Skeletal muscle tissue (tissue), 3 donors: ENCODE measurements at regions not wholly inside any gene's neighbourhood (a gene's known extent, or its start where the extent isn't known, plus 50 kb on each side); places are given as distances from the start of the nearest gene placed in this dataset.

ENCODE experiments used
- H3K27ac ChIP-seq: one replicate; pipeline ENCODE4 v1.7.0; 2013; ENCODE audit warnings: mild to moderate bottlenecking, low read depth, low read length, inconsistent platforms
- H3K27me3 ChIP-seq, 3 donors: one replicate each; pipeline ENCODE4 v1.7.0; 2013; ENCODE audit warnings: low read length in 3 of 3; ENCODE audit not compliant: control insufficient read depth in 3 of 3, insufficient read depth in 3 of 3
- H3K36me3 ChIP-seq, 3 donors: one replicate each; pipeline ENCODE4 v1.7.0; 2013; ENCODE audit warnings: low read length in 3 of 3; ENCODE audit not compliant: control insufficient read depth in 3 of 3, insufficient read depth in 3 of 3
- H3K4me1 ChIP-seq, 3 donors: one replicate each; pipeline ENCODE4 v1.7.0; 2013; ENCODE audit warnings: low read length in 3 of 3, mild to moderate bottlenecking in 3 of 3; ENCODE audit not compliant: control insufficient read depth in 3 of 3, insufficient read depth in 3 of 3
- H3K4me3 ChIP-seq, 3 donors: one replicate each; pipeline ENCODE4 v1.7.0; 2013; ENCODE audit warnings: low read length in 3 of 3
- H3K9ac ChIP-seq, 3 donors: one replicate each; pipeline ENCODE4 v1.7.0; 2013; ENCODE audit warnings: low read length in 3 of 3, mild to moderate bottlenecking in 3 of 3, moderate library complexity in 2 of 3, low read depth in 1 of 3
- H3K9me3 ChIP-seq, 3 donors: one replicate each; pipeline ENCODE4 v1.7.0; 2013; ENCODE audit warnings: low read length in 3 of 3; ENCODE audit not compliant: control insufficient read depth in 3 of 3
- donor health status: Osteomylitis.

GRCh38 chr1:61606448-61607312 is 118.3 kb downstream of the TM2D1 start:
- Histone ChIP-seq H3K4me3 (peak overlapping the region in 1 of 3 donors; percentile 26), H3K27ac (peak overlapping the region; percentile 62), H3K36me3 (no peaks in the 10 kb centered on the region), H3K4me1 (peaks cover 0 to 3% (median 0%) of the 10 kb centered on the region in 3 donors), H3K9ac (peak overlapping the region in 1 of 3 donors; percentile 32), H3K9me3 (no peaks in the 10 kb centered on the region), H3K27me3 (no peaks in the 10 kb centered on the region)

GRCh38 chr1:61605607-61606321 is 119.2 kb downstream of the TM2D1 start:
- no peaks in the 10 kb centered on the region for H3K36me3 ChIP-seq
- H3K9ac ChIP-seq, result peak overlapping the region in 1 of 3 donors; percentile 32
- H3K27ac ChIP-seq, result peak overlapping the region; percentile 62
- H3K4me1 ChIP-seq, result peaks cover 0 to 3% (median 0%) of the 10 kb centered on the region in 3 donors
- no peaks in the 10 kb centered on the region for H3K9me3 ChIP-seq
- H3K27me3 ChIP-seq, result no peaks in the 10 kb centered on the region
- H3K4me3 ChIP-seq, result no peak overlapping the region

GRCh38 chr1:61604684-61605083 is 120.3 kb downstream of the TM2D1 start:
- H3K9ac ChIP-seq, result no peak overlapping the region
- H3K9me3 ChIP-seq, result no peaks in the 10 kb centered on the region
- H3K27ac ChIP-seq, result no peak overlapping the region
- no peaks in the 10 kb centered on the region for H3K36me3 ChIP-seq
- H3K4me3 ChIP-seq, result no peak overlapping the region
- H3K4me1 ChIP-seq, result peaks cover 0 to 3% (median 0%) of the 10 kb centered on the region in 3 donors
- H3K27me3 ChIP-seq, result no peaks in the 10 kb centered on the region

- Histone ChIP-seq H3K9ac (no peak overlapping the region), H3K36me3 (no peaks in the 10 kb centered on the region), H3K4me1 (peaks cover 0 to 3% (median 0%) of the 10 kb centered on the region in 3 donors), H3K9me3 (no peaks in the 10 kb centered on the region), H3K27ac (no peak overlapping the region), H3K27me3 (no peaks in the 10 kb centered on the region), H3K4me3 (no peak overlapping the region)
Measured at GRCh38 chr1:61604261-61604660, 120.7 kb downstream of the TM2D1 start.

- no peak overlapping the region for H3K4me3 ChIP-seq
- no peaks in the 10 kb centered on the region for H3K36me3 ChIP-seq
- H3K9me3 ChIP-seq, result no peaks in the 10 kb centered on the region
- H3K27me3 ChIP-seq, result no peaks in the 10 kb centered on the region
- peaks cover 0 to 3% (median 0%) of the 10 kb centered on the region in 3 donors for H3K4me1 ChIP-seq
- H3K27ac ChIP-seq, result no peak overlapping the region
- H3K9ac ChIP-seq, result no peak overlapping the region
Measured at GRCh38 chr1:61602663-61603062, 122.3 kb downstream of the TM2D1 start.

- H3K4me3 ChIP-seq, result no peak overlapping the region
- no peaks in the 10 kb centered on the region for H3K36me3 ChIP-seq
- H3K9me3 ChIP-seq, result no peaks in the 10 kb centered on the region
- no peak overlapping the region for H3K9ac ChIP-seq
- H3K4me1 ChIP-seq, result no peaks in the 10 kb centered on the region
- H3K27ac ChIP-seq, result no peak overlapping the region
- no peaks in the 10 kb centered on the region for H3K27me3 ChIP-seq
Measured at GRCh38 chr1:61597601-61598000, 127.3 kb downstream of the TM2D1 start.

GRCh38 chr1:61593331-61593730 is 131.6 kb downstream of the TM2D1 start:
- no peak overlapping the region for H3K4me3 ChIP-seq
- H3K27ac ChIP-seq, result no peak overlapping the region
- H3K9me3 ChIP-seq, result no peaks in the 10 kb centered on the region
- H3K9ac ChIP-seq, result no peak overlapping the region
- H3K27me3 ChIP-seq, result no peaks in the 10 kb centered on the region
- no peaks in the 10 kb centered on the region for H3K4me1 ChIP-seq
- no peaks in the 10 kb centered on the region for H3K36me3 ChIP-seq

GRCh38 chr1:61591351-61591750 is 133.6 kb downstream of the TM2D1 start:
- Histone ChIP-seq H3K27ac (no peak overlapping the region), H3K9ac (no peak overlapping the region), H3K4me1 (no peaks in the 10 kb centered on the region), H3K9me3 (no peaks in the 10 kb centered on the region), H3K36me3 (no peaks in the 10 kb centered on the region), H3K27me3 (no peaks in the 10 kb centered on the region), H3K4me3 (peak overlapping the region in 1 of 3 donors; percentile 21)

- Histone ChIP-seq H3K36me3 (no peaks in the 10 kb centered on the region), H3K4me1 (no peaks in the 10 kb centered on the region), H3K9me3 (no peaks in the 10 kb centered on the region), H3K4me3 (no peak overlapping the region), H3K27ac (no peak overlapping the region), H3K27me3 (no peaks in the 10 kb centered on the region), H3K9ac (no peak overlapping the region)
Measured at GRCh38 chr1:61588736-61589672, 135.9 kb downstream of the TM2D1 start.
